GM12872 (cell line): ENCODE measurements at regions not wholly inside any gene's neighbourhood (a gene's known extent, or its start where the extent isn't known, plus 50 kb on each side); places are given as distances from the start of the nearest gene placed in this dataset.

Experiments
- TF ChIP-seq, protein P1 (sequence below): IDR thresholded peaks from 3 replicates; pipeline ENCODE4 v1.5.1; 2011; ENCODE audit warnings: low read depth, mild to moderate bottlenecking, low read length, moderate library complexity; ENCODE audit not compliant: insufficient read depth

GRCh38 chr2:239455436-239456203 lies 54.8 kb upstream of the HDAC4 start:
- TF ChIP-seq, protein P1, sequence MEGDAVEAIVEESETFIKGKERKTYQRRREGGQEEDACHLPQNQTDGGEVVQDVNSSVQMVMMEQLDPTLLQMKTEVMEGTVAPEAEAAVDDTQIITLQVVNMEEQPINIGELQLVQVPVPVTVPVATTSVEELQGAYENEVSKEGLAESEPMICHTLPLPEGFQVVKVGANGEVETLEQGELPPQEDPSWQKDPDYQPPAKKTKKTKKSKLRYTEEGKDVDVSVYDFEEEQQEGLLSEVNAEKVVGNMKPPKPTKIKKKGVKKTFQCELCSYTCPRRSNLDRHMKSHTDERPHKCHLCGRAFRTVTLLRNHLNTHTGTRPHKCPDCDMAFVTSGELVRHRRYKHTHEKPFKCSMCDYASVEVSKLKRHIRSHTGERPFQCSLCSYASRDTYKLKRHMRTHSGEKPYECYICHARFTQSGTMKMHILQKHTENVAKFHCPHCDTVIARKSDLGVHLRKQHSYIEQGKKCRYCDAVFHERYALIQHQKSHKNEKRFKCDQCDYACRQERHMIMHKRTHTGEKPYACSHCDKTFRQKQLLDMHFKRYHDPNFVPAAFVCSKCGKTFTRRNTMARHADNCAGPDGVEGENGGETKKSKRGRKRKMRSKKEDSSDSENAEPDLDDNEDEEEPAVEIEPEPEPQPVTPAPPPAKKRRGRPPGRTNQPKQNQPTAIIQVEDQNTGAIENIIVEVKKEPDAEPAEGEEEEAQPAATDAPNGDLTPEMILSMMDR = no peak

DNA sequence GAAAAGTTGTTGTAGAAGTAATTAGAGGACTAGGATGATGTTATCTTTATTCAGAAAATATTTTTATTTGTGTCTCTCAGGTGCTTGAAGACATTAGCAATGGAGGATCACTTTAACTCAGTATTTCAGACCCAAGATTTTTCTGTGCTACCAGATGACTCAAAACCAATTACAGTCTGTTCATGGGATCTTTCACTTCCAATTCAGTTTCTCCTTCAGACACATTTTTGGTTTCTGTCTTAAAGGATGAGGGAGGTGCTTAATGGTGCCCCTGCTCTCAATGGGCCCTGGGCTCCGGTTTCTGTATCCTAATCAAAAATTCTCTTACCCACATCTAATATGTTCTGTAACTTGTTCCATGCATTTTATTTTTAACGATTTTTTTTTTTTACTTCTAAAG lies 53.7 kb upstream of the HDAC4 start:
- TF ChIP-seq, protein P1 = no peak
